Mammary epithelial cell (primary cell): ENCODE measurements at regions not wholly inside any gene's neighbourhood (a gene's known extent, or its start where the extent isn't known, plus 50 kb on each side); places are given as distances from the start of the nearest gene placed in this dataset.

Experiments
- CTCF ChIP-seq, 2 donors: IDR thresholded peaks in 1 of 2; conservative IDR thresholded peaks in 1 of 2; 2 replicates each; pipeline ENCODE4 v1.5.1; 2011 to 2012; ENCODE audit warnings: inconsistent platforms in 2 of 2, low read length in 2 of 2, mild to moderate bottlenecking in 2 of 2, control low read depth in 1 of 2, low read depth in 1 of 2; ENCODE audit not compliant: insufficient read depth in 1 of 2; ENCODE audit errors: extremely low read depth in 1 of 2
- EZH2 ChIP-seq: IDR thresholded peaks from 2 replicates; pipeline ENCODE4 v1.6.1; 2012; ENCODE audit warnings: low read length, inconsistent platforms, borderline replicate concordance

GRCh38 chr1:222392556-222392955 is 155.3 kb downstream of the HHIPL2 start:
- TF ChIP-seq CTCF (conservative IDR thresholded peaks at IDR 0.05 in 1 of 2, IDR thresholded peaks at IDR 0.05 in 1 of 2; ENCODE audit: extremely low read depth in 1 of 2, insufficient read depth in 1 of 2, low read depth in 1 of 2, low read length in 2 of 2) (no peak), EZH2 (no peak)
